ENCODE measurements at regions not wholly inside any gene's neighbourhood (a gene's known extent, or its start where the extent isn't known, plus 50 kb on each side); places are given as distances from the start of the nearest gene placed in this dataset.

- no peak for DNase-seq (ENCODE audit: low read depth in 6 of 9, low spot score in 9 of 9)
- no peaks in the 10 kb centered on the region for H3K27me3 ChIP-seq (ENCODE audit: control insufficient read depth in 2 of 2, insufficient read depth in 1 of 2, low read length in 1 of 2)
- no peaks in the 10 kb centered on the region for H3K36me3 ChIP-seq (ENCODE audit: control insufficient read depth in 2 of 2, insufficient read depth in 2 of 2, low read length in 1 of 2)
- H3K4me3 ChIP-seq (ENCODE audit: low read length in 2 of 2), result no peak overlapping the region
- peaks cover 0 to 3% of the 10 kb centered on the region in 2 donors for H3K9me3 ChIP-seq (ENCODE audit: control insufficient read depth in 2 of 2, insufficient read depth in 1 of 2, low read length in 1 of 2)
- no peak overlapping the region for H3K27ac ChIP-seq (ENCODE audit: low read depth in 1 of 2, low read length in 1 of 2)
- H3K4me1 ChIP-seq (ENCODE audit: control insufficient read depth in 2 of 2, insufficient read depth in 2 of 2, low read length in 2 of 2), result no peaks in the 10 kb centered on the region
These were observed 351.5 kb upstream of the MAD2L1 start for GRCh38 chr4:120418146-120418545.

GRCh38 chr4:120415896-120416295 is 349.2 kb upstream of the MAD2L1 start:
- no peaks in the 10 kb centered on the region for H3K27me3 ChIP-seq (ENCODE audit: control insufficient read depth in 2 of 2, insufficient read depth in 1 of 2, low read length in 1 of 2)
- H3K4me3 ChIP-seq (ENCODE audit: low read length in 2 of 2), result no peak overlapping the region
- H3K36me3 ChIP-seq (ENCODE audit: control insufficient read depth in 2 of 2, insufficient read depth in 2 of 2, low read length in 1 of 2), result no peaks in the 10 kb centered on the region
- H3K4me1 ChIP-seq (ENCODE audit: control insufficient read depth in 2 of 2, insufficient read depth in 2 of 2, low read length in 2 of 2), result no peaks in the 10 kb centered on the region
- no peak overlapping the region for H3K27ac ChIP-seq (ENCODE audit: low read depth in 1 of 2, low read length in 1 of 2)
- no peak for DNase-seq (ENCODE audit: low read depth in 6 of 9, low spot score in 9 of 9)
- H3K9me3 ChIP-seq (ENCODE audit: control insufficient read depth in 2 of 2, insufficient read depth in 1 of 2, low read length in 1 of 2), result peaks cover 0 to 3% of the 10 kb centered on the region in 2 donors

DNA sequence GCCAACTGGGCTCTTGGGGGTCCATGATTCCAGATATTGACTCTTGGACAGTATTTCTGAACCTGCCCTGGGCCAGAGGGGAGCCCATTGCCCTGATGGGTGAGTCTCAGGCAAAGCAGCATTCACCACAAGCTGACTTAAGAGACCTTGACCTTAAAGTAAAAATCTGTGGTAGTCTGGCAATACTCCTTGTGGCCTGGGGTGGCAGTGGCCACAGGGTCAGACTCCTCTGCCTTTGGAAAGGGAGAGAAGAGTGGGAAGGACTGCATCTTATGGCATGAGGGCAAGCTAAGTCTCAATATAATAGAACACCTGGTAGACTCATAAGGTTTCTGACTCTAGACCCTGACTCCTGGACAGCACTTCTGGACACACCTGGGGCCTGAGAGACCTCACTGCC is 340.3 kb upstream of the MAD2L1 start:
- H3K27me3 ChIP-seq (ENCODE audit: control insufficient read depth in 2 of 2, insufficient read depth in 1 of 2, low read length in 1 of 2), result no peaks in the 10 kb centered on the region
- no peaks in the 10 kb centered on the region for H3K4me1 ChIP-seq (ENCODE audit: control insufficient read depth in 2 of 2, insufficient read depth in 2 of 2, low read length in 2 of 2)
- H3K9me3 ChIP-seq (ENCODE audit: control insufficient read depth in 2 of 2, insufficient read depth in 1 of 2, low read length in 1 of 2), result peaks cover 0 to 6% of the 10 kb centered on the region in 2 donors

GRCh38 chr4:120403296-120403695 is 336.6 kb upstream of the MAD2L1 start:
- no peaks in the 10 kb centered on the region for H3K4me1 ChIP-seq (ENCODE audit: control insufficient read depth in 2 of 2, insufficient read depth in 2 of 2, low read length in 2 of 2)
- no peaks in the 10 kb centered on the region for H3K36me3 ChIP-seq (ENCODE audit: control insufficient read depth in 2 of 2, insufficient read depth in 2 of 2, low read length in 1 of 2)
- H3K9me3 ChIP-seq (ENCODE audit: control insufficient read depth in 2 of 2, insufficient read depth in 1 of 2, low read length in 1 of 2), result peaks cover 0 to 6% of the 10 kb centered on the region in 2 donors
- no peak for DNase-seq (ENCODE audit: low read depth in 6 of 9, low spot score in 9 of 9)
- 91% methylated on average over 2 of the region's 2 CpGs for WGBS
- no peak overlapping the region for H3K4me3 ChIP-seq (ENCODE audit: low read length in 2 of 2)
- H3K27ac ChIP-seq (ENCODE audit: low read depth in 1 of 2, low read length in 1 of 2), result no peak overlapping the region
- H3K27me3 ChIP-seq (ENCODE audit: control insufficient read depth in 2 of 2, insufficient read depth in 1 of 2, low read length in 1 of 2), result no peaks in the 10 kb centered on the region

More for the DNA sequence above, 340.3 kb upstream of the MAD2L1 start:
- H3K4me3 ChIP-seq (ENCODE audit: low read length in 2 of 2), result no peak overlapping the region
- H3K27ac ChIP-seq (ENCODE audit: low read depth in 1 of 2, low read length in 1 of 2), result no peak overlapping the region
- no peaks in the 10 kb centered on the region for H3K36me3 ChIP-seq (ENCODE audit: control insufficient read depth in 2 of 2, insufficient read depth in 2 of 2, low read length in 1 of 2)
- no peak for DNase-seq (ENCODE audit: low read depth in 6 of 9, low spot score in 9 of 9)

- WGBS, result 97% methylated on average over 4 of the region's 4 CpGs
- no peak overlapping the region for H3K4me3 ChIP-seq (ENCODE audit: low read length in 2 of 2)
- H3K27me3 ChIP-seq (ENCODE audit: control insufficient read depth in 2 of 2, insufficient read depth in 1 of 2, low read length in 1 of 2), result no peaks in the 10 kb centered on the region
- H3K9me3 ChIP-seq (ENCODE audit: control insufficient read depth in 2 of 2, insufficient read depth in 1 of 2, low read length in 1 of 2), result no peaks in the 10 kb centered on the region
- H3K4me1 ChIP-seq (ENCODE audit: control insufficient read depth in 2 of 2, insufficient read depth in 2 of 2, low read length in 2 of 2), result no peaks in the 10 kb centered on the region
- no peak overlapping the region for H3K27ac ChIP-seq (ENCODE audit: low read depth in 1 of 2, low read length in 1 of 2)
- DNase-seq (ENCODE audit: low read depth in 6 of 9, low spot score in 9 of 9), result no peak
- H3K36me3 ChIP-seq (ENCODE audit: control insufficient read depth in 2 of 2, insufficient read depth in 2 of 2, low read length in 1 of 2), result no peaks in the 10 kb centered on the region
These were observed 333.8 kb upstream of the MAD2L1 start for GRCh38 chr4:120400441-120400840.

GRCh38 chr4:120399826-120400225 is 333.2 kb upstream of the MAD2L1 start:
- H3K9me3 ChIP-seq (ENCODE audit: control insufficient read depth in 2 of 2, insufficient read depth in 1 of 2, low read length in 1 of 2), result no peaks in the 10 kb centered on the region
- WGBS, result 93% methylated on average over 1 of the region's 1 CpG
- H3K4me3 ChIP-seq (ENCODE audit: low read length in 2 of 2), result no peak overlapping the region
- no peak overlapping the region for H3K27ac ChIP-seq (ENCODE audit: low read depth in 1 of 2, low read length in 1 of 2)
- no peaks in the 10 kb centered on the region for H3K36me3 ChIP-seq (ENCODE audit: control insufficient read depth in 2 of 2, insufficient read depth in 2 of 2, low read length in 1 of 2)
- no peak for DNase-seq (ENCODE audit: low read depth in 6 of 9, low spot score in 9 of 9)
- no peaks in the 10 kb centered on the region for H3K27me3 ChIP-seq (ENCODE audit: control insufficient read depth in 2 of 2, insufficient read depth in 1 of 2, low read length in 1 of 2)
- H3K4me1 ChIP-seq (ENCODE audit: control insufficient read depth in 2 of 2, insufficient read depth in 2 of 2, low read length in 2 of 2), result no peaks in the 10 kb centered on the region

- H3K4me3 ChIP-seq (ENCODE audit: low read length in 2 of 2), result no peak overlapping the region
- H3K27me3 ChIP-seq (ENCODE audit: control insufficient read depth in 2 of 2, insufficient read depth in 1 of 2, low read length in 1 of 2), result no peaks in the 10 kb centered on the region
- H3K36me3 ChIP-seq (ENCODE audit: control insufficient read depth in 2 of 2, insufficient read depth in 2 of 2, low read length in 1 of 2), result no peaks in the 10 kb centered on the region
- 84% methylated on average over 3 of the region's 3 CpGs for WGBS
- no peak for DNase-seq (ENCODE audit: low read depth in 6 of 9, low spot score in 9 of 9)
- H3K27ac ChIP-seq (ENCODE audit: low read depth in 1 of 2, low read length in 1 of 2), result no peak overlapping the region
- H3K4me1 ChIP-seq (ENCODE audit: control insufficient read depth in 2 of 2, insufficient read depth in 2 of 2, low read length in 2 of 2), result no peaks in the 10 kb centered on the region
- no peaks in the 10 kb centered on the region for H3K9me3 ChIP-seq (ENCODE audit: control insufficient read depth in 2 of 2, insufficient read depth in 1 of 2, low read length in 1 of 2)
These were observed 329.1 kb upstream of the MAD2L1 start for GRCh38 chr4:120395746-120396145.

DNA sequence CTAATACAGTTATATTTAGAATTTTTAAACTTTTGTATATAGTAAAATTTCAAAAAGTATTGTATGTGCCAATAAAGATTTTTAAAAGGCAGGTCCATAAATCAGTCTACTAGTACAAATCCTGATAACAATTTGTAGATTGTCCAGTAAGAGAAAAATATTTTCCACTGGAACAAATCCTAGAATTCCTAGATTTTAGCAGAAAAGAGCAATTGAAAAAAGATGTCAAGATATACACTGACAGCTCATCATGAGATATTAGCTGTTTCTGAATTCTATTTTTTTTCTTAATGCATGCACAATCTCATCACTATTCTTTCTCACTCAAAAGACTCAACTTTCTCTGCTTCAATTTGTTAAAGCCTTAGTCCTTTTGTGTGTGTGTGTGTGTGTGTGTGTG is 289.2 kb upstream of the MAD2L1 start:
- H3K27ac ChIP-seq (ENCODE audit: low read depth in 1 of 2, low read length in 1 of 2), result no peak overlapping the region
- no peak overlapping the region for H3K4me3 ChIP-seq (ENCODE audit: low read length in 2 of 2)
- no peaks in the 10 kb centered on the region for H3K4me1 ChIP-seq (ENCODE audit: control insufficient read depth in 2 of 2, insufficient read depth in 2 of 2, low read length in 2 of 2)
- no peaks in the 10 kb centered on the region for H3K27me3 ChIP-seq (ENCODE audit: control insufficient read depth in 2 of 2, insufficient read depth in 1 of 2, low read length in 1 of 2)
- DNase-seq (ENCODE audit: low read depth in 6 of 9, low spot score in 9 of 9), result no peak
- H3K9me3 ChIP-seq (ENCODE audit: control insufficient read depth in 2 of 2, insufficient read depth in 1 of 2, low read length in 1 of 2), result no peaks in the 10 kb centered on the region
- H3K36me3 ChIP-seq (ENCODE audit: control insufficient read depth in 2 of 2, insufficient read depth in 2 of 2, low read length in 1 of 2), result no peaks in the 10 kb centered on the region

DNA sequence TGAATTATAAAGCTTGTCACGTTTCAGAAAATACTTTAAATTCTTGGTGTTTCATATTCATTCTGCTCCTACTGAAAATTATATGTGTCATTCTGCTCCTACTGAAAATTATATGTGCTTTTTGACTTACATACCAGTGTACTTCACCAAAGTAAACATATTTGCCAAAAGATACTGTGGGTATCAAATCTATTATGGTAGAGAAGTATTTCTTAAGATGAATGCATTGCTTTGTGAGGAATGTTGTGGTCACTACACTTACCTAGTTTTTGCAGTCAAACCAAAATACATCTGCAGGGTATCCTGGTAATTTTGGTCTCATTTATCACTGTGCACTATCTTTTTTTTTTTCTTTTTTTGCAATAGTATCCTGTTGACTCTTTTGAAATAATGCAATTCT is 287.7 kb upstream of the MAD2L1 start:
- no peaks in the 10 kb centered on the region for H3K27me3 ChIP-seq (ENCODE audit: control insufficient read depth in 2 of 2, insufficient read depth in 1 of 2, low read length in 1 of 2)
- H3K4me3 ChIP-seq (ENCODE audit: low read length in 2 of 2), result no peak overlapping the region
- no peak overlapping the region for H3K27ac ChIP-seq (ENCODE audit: low read depth in 1 of 2, low read length in 1 of 2)
- DNase-seq (ENCODE audit: low read depth in 6 of 9, low spot score in 9 of 9), result no peak
- 78% methylated on average over 1 of the region's 1 CpG for WGBS
- H3K36me3 ChIP-seq (ENCODE audit: control insufficient read depth in 2 of 2, insufficient read depth in 2 of 2, low read length in 1 of 2), result no peaks in the 10 kb centered on the region
- no peaks in the 10 kb centered on the region for H3K4me1 ChIP-seq (ENCODE audit: control insufficient read depth in 2 of 2, insufficient read depth in 2 of 2, low read length in 2 of 2)
- no peaks in the 10 kb centered on the region for H3K9me3 ChIP-seq (ENCODE audit: control insufficient read depth in 2 of 2, insufficient read depth in 1 of 2, low read length in 1 of 2)

DNA sequence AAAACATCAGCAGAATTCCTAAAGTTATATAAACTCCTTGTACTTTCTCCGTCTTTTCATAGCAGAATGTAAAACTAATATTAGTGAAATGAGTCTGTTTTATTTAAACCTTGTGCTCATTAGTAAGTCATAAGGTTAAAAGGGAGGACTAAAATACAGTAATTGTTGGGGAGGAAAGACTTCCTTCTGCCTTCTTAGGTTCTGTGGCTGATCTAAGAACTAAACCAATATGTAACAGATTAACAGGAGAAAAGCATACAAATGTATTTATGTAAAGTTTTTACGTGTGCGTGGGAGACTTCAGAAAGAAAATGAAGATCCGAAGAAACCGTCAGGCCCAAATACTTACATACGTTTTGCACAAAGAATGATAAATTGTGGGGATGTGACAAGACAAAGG is 286.6 kb upstream of the MAD2L1 start:
- 73% methylated on average over 6 of the region's 6 CpGs for WGBS
- no peaks in the 10 kb centered on the region for H3K9me3 ChIP-seq (ENCODE audit: control insufficient read depth in 2 of 2, insufficient read depth in 1 of 2, low read length in 1 of 2)
- H3K4me3 ChIP-seq (ENCODE audit: low read length in 2 of 2), result no peak overlapping the region
- H3K4me1 ChIP-seq (ENCODE audit: control insufficient read depth in 2 of 2, insufficient read depth in 2 of 2, low read length in 2 of 2), result no peaks in the 10 kb centered on the region
- no peaks in the 10 kb centered on the region for H3K36me3 ChIP-seq (ENCODE audit: control insufficient read depth in 2 of 2, insufficient read depth in 2 of 2, low read length in 1 of 2)
- H3K27me3 ChIP-seq (ENCODE audit: control insufficient read depth in 2 of 2, insufficient read depth in 1 of 2, low read length in 1 of 2), result no peaks in the 10 kb centered on the region
- H3K27ac ChIP-seq (ENCODE audit: low read depth in 1 of 2, low read length in 1 of 2), result no peak overlapping the region
- no peak for DNase-seq (ENCODE audit: low read depth in 6 of 9, low spot score in 9 of 9)
